MM.1S (cell line): ENCODE measurements at regions not wholly inside any gene's neighbourhood (a gene's known extent, or its start where the extent isn't known, plus 50 kb on each side); places are given as distances from the start of the nearest gene placed in this dataset.

Experiments
- DNase-seq: peaks from one replicate; pipeline ENCODE4 v3.0.0-alpha.2; 2015
- H2AFZ ChIP-seq: fragments of 300-600 bp; sonication (generic); 2 replicates; pipeline ENCODE4 v1.6.0; 2016; ENCODE audit warnings: antibody characterized with exemption, low read length
- H3F3A ChIP-seq: fragments of 300-600 bp; sonication (generic); 2 replicates; pipeline ENCODE4 v1.6.1; 2016; ENCODE audit warnings: mild to moderate bottlenecking, antibody characterized with exemption, low read length, moderate library complexity, mixed read lengths; ENCODE audit not compliant: insufficient read depth
- H3K27ac ChIP-seq: fragments of 300-600 bp; sonication (generic); 2 replicates; pipeline ENCODE4 v1.5.1; 2016; ENCODE audit warnings: mild to moderate bottlenecking, low read length
- H3K27me3 ChIP-seq: fragments of 300-600 bp; sonication (generic); replicated peaks from 2 replicates; pipeline ENCODE4 v1.6.0; 2016; ENCODE audit warnings: low read length; ENCODE audit not compliant: insufficient read depth
- H3K36me3 ChIP-seq: fragments of 300-600 bp; sonication (generic); replicated peaks from 2 replicates; pipeline ENCODE4 v1.6.1; 2016; ENCODE audit warnings: mild to moderate bottlenecking, low read length, mixed read lengths; ENCODE audit not compliant: insufficient read depth
- H3K4me1 ChIP-seq: fragments of 300-600 bp; sonication (generic); 2 replicates; pipeline ENCODE4 v1.6.1; 2016; ENCODE audit warnings: low read length, mixed read lengths
- H3K4me2 ChIP-seq: fragments of 300-600 bp; sonication (generic); 2 replicates; pipeline ENCODE4 v1.6.0; 2016; ENCODE audit warnings: low read depth, low read length
- H3K4me3 ChIP-seq: fragments of 300-600 bp; sonication (generic); 2 replicates; pipeline ENCODE4 v1.5.1; 2016; ENCODE audit warnings: low read length, mixed read lengths
- H3K79me2 ChIP-seq: fragments of 300-600 bp; sonication (generic); 2 replicates; pipeline ENCODE4 v1.6.1; 2016; ENCODE audit warnings: mixed run types, low read length, mixed read lengths
- H3K9ac ChIP-seq: fragments of 300-600 bp; sonication (generic); 2 replicates; pipeline ENCODE4 v1.6.1; 2016; ENCODE audit warnings: low read length, mixed read lengths
- H3K9me2 ChIP-seq: fragments of 300-600 bp; sonication (generic); replicated peaks from 2 replicates; pipeline ENCODE4 v1.6.1; 2016; ENCODE audit warnings: mild to moderate bottlenecking, low read length, mixed read lengths; ENCODE audit not compliant: insufficient read depth
- H3K9me3 ChIP-seq: fragments of 300-600 bp; sonication (generic); replicated peaks from 2 replicates; pipeline ENCODE4 v1.6.1; 2016; ENCODE audit warnings: mild to moderate bottlenecking, low read length, mixed read lengths; ENCODE audit not compliant: insufficient read depth
- H4K20me1 ChIP-seq: fragments of 300-600 bp; sonication (generic); 2 replicates; pipeline ENCODE4 v1.6.1; 2016; ENCODE audit warnings: mild to moderate bottlenecking, low read length, moderate library complexity, mixed read lengths; ENCODE audit not compliant: insufficient read depth
- CTCF ChIP-seq: fragments of 300-600 bp; sonication (generic); IDR thresholded peaks from 2 replicates; pipeline ENCODE4 v1.5.1; 2016; ENCODE audit warnings: antibody characterized with exemption, low read length, mixed read lengths
- EZH2 ChIP-seq: fragments of 300-600 bp; sonication (generic); optimal IDR thresholded peaks from 2 replicates; pipeline ENCODE3; 2017; ENCODE audit warnings: low read depth, mild to moderate bottlenecking, antibody characterized with exemption, low read length, mixed read lengths
- EZH2phosphoT487 ChIP-seq: fragments of 300-600 bp; sonication (generic); IDR thresholded peaks from 2 replicates; pipeline ENCODE4 v1.6.1; 2018; ENCODE audit warnings: antibody characterized with exemption, low read length

GRCh38 chr18:43877616-43878321 is 600.5 kb upstream of the SYT4 start:
- Histone ChIP-seq H3K4me3 (no peak overlapping the region), H4K20me1 (no peaks in the 10 kb centered on the region), H3K27ac (no peak overlapping the region), H3K79me2 (no peaks in the 10 kb centered on the region), H3F3A (no peaks in the 10 kb centered on the region), H3K9me2 (no peaks in the 10 kb centered on the region), H3K4me2 (no peak overlapping the region), H3K36me3 (no peaks in the 10 kb centered on the region), H3K9me3 (no peaks in the 10 kb centered on the region), H3K4me1 (no peaks in the 10 kb centered on the region), H3K9ac (no peak overlapping the region), H2AFZ (no peak overlapping the region), H3K27me3 (no peaks in the 10 kb centered on the region)
- no peak for DNase-seq
- TF ChIP-seq EZH2phosphoT487 (no peak), EZH2 (no peak), CTCF (no peak)

GRCh38 chr18:43879415-43879814 is 602.1 kb upstream of the SYT4 start:
- no peaks in the 10 kb centered on the region for H3K79me2 ChIP-seq
- DNase-seq, result no peak
- no peaks in the 10 kb centered on the region for H3K9me2 ChIP-seq
- H3K4me2 ChIP-seq, result no peak overlapping the region
- no peaks in the 10 kb centered on the region for H3K4me1 ChIP-seq
- H3K27ac ChIP-seq, result no peak overlapping the region
- no peak overlapping the region for H2AFZ ChIP-seq
- no peaks in the 10 kb centered on the region for H3K36me3 ChIP-seq
- no peaks in the 10 kb centered on the region for H3K9me3 ChIP-seq
- no peaks in the 10 kb centered on the region for H3F3A ChIP-seq
- H3K4me3 ChIP-seq, result no peak overlapping the region
- no peaks in the 10 kb centered on the region for H4K20me1 ChIP-seq
- H3K9ac ChIP-seq, result no peak overlapping the region
- TF ChIP-seq EZH2phosphoT487 (no peak), CTCF (no peak), EZH2 (no peak)
- no peaks in the 10 kb centered on the region for H3K27me3 ChIP-seq

GRCh38 chr18:43882358-43883055 is 605.2 kb upstream of the SYT4 start:
- H3K9me3 ChIP-seq, result no peaks in the 10 kb centered on the region
- H3K4me1 ChIP-seq, result no peaks in the 10 kb centered on the region
- H2AFZ ChIP-seq, result no peak overlapping the region
- no peaks in the 10 kb centered on the region for H3K36me3 ChIP-seq
- no peaks in the 10 kb centered on the region for H3K79me2 ChIP-seq
- no peak overlapping the region for H3K9ac ChIP-seq
- H3K4me3 ChIP-seq, result no peak overlapping the region
- H3K9me2 ChIP-seq, result no peaks in the 10 kb centered on the region
- no peaks in the 10 kb centered on the region for H4K20me1 ChIP-seq
- TF ChIP-seq EZH2 (no peak), EZH2phosphoT487 (no peak), CTCF (no peak)
- H3K4me2 ChIP-seq, result no peak overlapping the region
- no peaks in the 10 kb centered on the region for H3F3A ChIP-seq
- H3K27me3 ChIP-seq, result no peaks in the 10 kb centered on the region
- H3K27ac ChIP-seq, result no peak overlapping the region
- no peak for DNase-seq
